Embryonic facial prominence (tissue), 1 donor: ENCODE measurements at regions not wholly inside any gene's neighbourhood (a gene's known extent, or its start where the extent isn't known, plus 50 kb on each side); places are given as distances from the start of the nearest gene placed in this dataset.
"Not testable (repeated sequence)": the region's sequence is repeated elsewhere in the genome, so short reads cannot be mapped to it uniquely, and the experiment has no call there.

ENCODE experiments used
- DNase-seq: peaks from one replicate; pipeline ENCODE4 v3.0.0-alpha.2; 2016; ENCODE audit errors: extremely low spot score

- DNase-seq, result no peak
Observed at GRCh38 chr7:118794419-118794818, 569.9 kb downstream of the ANKRD7 start.

GRCh38 chr7:118801366-118801765, 576.9 kb downstream of the ANKRD7 start:
- no peak for DNase-seq

GRCh38 chr7:118802726-118803125, 578.2 kb downstream of the ANKRD7 start:
- DNase-seq, result no peak

DNA sequence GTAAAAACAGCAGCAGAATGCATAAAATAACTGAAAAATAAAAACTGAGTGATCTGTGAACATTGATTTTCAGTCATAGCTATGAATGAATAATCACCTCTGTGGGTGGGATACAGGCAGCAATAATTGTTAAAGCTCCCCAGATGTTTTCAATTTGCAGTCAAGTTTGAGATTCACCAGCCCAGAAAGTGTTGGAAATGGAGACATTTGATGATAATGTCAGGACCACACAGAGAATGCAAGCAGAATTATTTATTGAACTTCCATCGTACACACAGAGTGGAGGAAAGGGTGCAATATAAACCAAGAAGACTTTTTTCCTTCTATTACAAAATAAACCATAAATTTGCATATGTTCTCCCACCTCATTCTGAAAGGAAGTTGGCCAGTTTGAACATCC, 601.7 kb downstream of the ANKRD7 start:
- DNase-seq, result no peak

DNA sequence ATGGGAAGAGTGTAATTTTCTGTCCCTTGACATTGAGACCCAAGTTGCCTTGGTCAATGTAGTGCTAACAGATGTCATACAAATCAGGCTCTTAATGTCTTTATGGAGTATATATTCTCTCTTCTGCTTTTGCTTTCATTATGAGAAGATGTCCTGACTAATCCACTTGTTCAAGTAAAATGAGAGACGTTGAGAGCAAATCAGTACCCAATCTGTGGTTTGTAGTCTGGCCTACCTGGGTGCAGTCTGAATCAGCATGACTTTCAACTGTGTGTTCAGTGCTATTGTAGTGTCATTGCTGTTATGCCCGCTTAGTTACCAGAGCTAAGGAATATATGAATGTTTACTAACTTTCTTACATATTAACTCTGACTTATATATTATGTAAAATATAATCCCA, 612.4 kb downstream of the ANKRD7 start:
- no peak for DNase-seq

DNA sequence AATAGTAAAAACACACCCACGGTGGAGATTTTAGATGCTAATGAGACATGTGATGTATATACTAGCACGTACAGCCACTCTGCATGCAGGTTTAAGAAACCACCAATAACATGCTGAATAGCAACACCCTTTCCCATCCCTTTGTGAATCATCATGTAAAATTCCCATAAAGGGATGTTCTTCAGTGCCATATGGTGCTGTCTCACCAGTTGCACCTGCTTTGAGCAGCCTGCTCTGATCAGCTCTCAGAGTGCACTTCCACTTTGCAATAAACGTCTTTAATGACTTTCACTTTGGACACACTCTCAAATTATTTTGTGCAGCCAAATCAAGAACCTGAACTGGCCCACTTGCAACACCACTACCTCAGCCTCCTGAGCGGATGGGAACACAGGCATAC, 615.0 kb downstream of the ANKRD7 start:
- no peak for DNase-seq

DNA sequence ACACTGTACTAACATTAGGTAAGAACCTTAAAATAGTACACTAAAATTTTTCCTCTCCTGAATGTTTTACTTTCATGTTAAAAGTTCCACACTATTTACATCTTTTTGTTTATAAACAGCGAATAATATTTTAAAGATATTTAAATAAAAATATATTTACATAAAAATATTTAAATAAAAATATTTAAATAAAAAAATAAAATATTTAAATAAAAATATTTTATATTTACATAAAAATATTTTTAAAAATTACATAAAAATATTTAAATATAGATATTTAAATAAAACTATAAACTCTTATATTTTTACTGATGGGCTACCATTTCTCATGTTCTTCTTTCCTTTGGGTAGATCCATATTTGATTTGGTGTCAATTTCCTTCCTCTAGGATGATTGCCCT, 619.0 kb downstream of the ANKRD7 start:
- no peak for DNase-seq

DNA sequence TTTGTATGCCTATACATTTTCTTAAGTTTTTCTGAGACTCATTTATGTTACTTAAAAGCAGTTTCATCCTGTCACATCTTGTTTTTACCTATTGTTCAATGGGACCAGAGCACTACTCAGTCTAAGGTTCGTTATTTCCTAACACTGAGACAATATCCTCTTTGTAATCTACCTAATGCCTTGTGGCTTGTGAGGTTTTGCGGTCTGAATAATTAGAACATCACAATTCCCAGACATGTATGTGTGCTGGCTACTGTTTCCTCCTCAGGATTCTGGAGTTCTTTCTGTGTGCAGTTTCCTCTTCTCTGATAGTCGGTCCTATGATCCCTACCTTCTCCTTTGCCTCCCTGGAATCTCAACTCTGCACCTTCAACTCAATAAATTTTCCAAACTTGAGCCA, 620.2 kb downstream of the ANKRD7 start:
- DNase-seq, result no peak

DNA sequence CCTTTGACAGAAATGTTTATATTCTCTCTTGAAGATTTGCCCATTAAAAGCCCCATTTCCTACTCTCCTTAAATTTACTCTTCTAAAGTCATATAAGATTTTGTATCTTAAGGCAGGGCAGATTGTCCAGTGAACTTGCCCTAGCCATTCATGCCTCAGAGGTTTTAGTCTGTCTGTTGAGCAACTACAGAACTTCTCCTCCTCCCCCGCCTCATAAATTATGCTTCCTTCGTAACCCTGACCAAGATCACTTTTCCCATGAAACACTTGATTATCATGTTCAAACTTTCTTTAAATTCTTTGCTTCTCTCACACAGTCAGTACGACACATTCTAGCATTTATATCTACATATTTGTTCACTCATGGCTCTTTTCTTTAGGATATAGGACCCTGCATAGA, 621.3 kb downstream of the ANKRD7 start:
- no peak for DNase-seq

- no peak for DNase-seq
Observed at GRCh38 chr7:118846977-118847376, 622.5 kb downstream of the ANKRD7 start.

GRCh38 chr7:118855290-118855689, 630.8 kb downstream of the ANKRD7 start:
- DNase-seq, result no peak

DNA sequence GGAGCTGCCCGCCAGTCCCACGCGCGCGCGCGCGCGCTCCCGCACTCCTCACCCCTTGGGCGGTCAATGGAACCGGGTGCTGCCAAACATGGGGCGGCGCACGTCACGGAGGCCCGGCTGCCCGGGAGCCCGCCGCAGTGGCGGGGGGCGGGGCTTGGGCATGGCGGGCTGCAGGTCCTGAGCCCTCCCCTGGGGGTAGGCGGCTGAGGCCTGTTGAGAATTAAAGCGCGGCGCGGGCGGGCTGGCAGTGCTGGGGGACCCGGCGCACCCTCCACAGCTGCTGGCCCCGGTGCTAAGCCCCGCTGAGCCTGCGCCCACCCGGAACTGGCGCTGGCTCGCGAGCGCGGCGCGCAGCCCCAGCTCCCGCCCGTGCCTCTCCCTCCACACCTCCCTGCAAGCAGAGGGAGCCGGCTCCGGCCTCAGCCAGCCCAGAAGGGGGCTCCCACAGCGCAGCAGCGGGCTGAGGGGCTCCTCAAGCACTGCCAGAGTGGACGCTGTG, 634.2 kb downstream of the ANKRD7 start:
- no peak for DNase-seq

GRCh38 chr7:118861581-118861980, 637.1 kb downstream of the ANKRD7 start:
- no peak for DNase-seq

DNA sequence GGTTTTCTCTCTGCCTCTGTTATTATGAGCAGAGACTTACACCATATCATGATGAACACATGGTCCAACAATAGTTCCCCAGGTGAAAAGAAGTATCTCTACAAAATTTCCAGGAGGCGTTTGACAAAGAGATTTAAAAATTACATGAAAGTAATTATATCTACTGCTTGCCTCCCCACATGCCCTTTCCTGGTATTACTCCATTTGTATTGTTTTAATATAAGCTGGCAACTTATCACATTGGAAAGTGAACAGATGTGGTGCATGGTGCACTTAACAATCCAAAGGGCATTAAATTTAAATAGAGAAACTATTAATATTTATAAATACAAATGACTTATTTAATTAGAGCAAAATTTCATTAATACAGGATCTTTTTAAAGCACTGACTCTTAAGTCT, 638.2 kb downstream of the ANKRD7 start:
- DNase-seq, result no peak

DNA sequence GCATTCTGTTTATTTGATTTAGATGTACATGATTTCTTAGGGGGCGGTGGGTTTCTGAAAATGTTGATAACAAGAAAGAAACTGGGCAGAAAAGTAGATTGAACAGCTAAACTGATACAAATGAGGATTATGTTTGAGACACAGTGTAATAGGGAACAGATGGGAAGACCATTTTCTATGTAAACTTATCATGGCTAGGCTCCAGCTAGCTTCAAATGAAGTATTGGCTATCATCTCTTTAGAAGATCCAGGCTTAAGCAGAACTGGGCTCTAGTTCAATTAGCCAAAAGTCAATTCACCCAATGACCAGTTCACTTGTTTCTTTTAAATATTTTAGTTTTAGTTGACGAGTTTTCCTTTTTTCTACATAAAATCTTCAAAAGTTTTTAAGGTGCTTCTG, 639.5 kb downstream of the ANKRD7 start:
- DNase-seq, result no peak

DNA sequence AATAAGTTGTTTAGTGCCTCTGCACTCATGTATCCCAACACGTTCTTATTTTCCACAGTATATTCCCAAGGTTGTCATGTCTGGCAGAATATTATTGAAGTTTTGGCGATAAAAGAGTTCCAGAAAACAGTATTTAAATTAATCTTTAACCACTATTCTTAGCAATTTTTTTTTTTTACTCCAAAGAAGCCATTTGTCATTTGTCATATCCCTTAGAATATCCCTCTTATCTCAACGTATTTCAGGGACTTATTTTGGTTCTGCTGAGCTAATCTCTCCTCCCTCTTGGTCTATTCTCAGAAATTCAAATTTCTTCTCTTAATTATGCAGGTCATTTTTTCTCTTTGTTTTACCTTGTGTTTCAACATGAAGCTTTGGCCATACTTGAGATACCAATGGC, 643.4 kb downstream of the ANKRD7 start:
- DNase-seq, result no peak

DNA sequence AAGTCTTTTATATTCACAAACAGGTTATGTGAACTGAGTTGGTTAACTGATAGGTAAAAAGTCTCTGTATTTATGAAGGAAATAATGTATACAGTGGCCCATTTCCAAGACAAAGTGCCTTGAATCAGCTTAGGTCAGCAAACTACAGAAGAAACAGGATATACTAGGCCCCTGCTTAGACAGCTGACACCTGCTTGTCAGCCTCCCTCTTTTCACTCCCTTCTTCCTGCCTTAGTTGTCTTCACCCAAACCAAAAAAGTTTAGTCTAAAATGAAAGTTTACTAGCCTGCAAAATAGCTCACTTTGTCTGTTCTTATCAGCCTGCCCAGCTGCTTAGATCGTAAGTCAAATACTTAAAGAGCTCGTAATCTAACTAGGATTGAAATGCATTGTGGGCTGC, 644.6 kb downstream of the ANKRD7 start:
- DNase-seq, result not testable (repeated sequence)

DNA sequence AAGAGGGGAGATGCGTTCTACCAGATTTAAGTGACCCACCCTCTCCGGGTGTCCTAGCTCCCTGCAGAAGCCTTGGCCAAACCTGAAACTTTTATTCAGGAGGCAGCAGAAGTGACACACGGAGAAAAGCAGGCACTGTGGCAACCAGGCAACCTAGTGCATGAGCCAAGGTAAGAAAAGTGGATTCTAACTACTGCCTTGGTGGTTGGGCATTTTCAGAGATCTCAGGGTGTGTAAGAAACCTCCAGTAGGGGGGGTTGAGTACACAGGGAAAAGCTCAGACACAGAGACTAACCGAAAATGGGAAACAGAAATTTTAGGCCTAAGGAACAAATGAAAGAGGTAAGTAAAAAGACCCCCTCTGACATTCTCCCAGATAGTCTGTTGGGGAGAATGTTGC, 645.7 kb downstream of the ANKRD7 start:
- DNase-seq, result no peak

- no peak for DNase-seq
Observed at GRCh38 chr7:118872568-118872967, 648.1 kb downstream of the ANKRD7 start.

GRCh38 chr7:118877187-118877586, 652.7 kb downstream of the ANKRD7 start:
- DNase-seq, result no peak

DNA sequence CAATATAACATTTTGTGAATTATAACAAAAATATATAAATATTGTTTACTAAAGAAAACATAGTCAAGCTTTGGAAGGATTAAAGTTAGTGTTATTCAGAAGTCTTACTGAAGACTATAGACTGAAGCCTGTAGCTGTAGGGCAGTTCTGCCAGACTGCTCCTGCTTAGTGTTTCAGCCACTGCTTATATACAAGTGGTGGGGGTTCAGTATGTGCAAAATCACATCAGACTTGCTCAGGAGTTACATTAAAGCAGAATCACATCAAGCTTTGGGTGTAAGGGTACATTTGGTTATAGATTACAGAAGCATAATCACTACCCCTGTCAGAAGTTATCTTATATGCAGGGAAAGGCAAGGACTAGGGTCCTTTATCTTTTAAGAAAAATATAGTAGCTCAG, 653.8 kb downstream of the ANKRD7 start:
- no peak for DNase-seq

- no peak for DNase-seq
Observed at GRCh38 chr7:118898284-118898683, 673.8 kb downstream of the ANKRD7 start.

DNA sequence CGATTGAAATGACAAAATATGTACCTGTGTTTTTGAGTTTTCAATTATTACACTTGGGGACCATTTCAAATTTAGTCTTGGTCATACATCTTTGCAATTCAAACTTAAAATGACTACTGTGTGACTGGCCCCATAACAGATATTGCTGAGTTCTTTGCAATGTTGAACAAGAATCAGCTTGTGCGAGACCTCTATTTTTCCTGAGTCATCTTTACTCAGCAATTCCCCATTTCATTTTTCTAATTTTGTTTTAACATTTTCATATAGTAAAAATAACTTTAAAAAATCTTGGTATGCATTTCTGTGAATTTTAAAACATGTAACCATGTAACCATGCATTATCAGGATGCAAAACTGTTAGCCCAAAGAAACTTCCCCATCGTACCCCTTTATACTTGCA, 678.1 kb downstream of the ANKRD7 start:
- no peak for DNase-seq

DNA sequence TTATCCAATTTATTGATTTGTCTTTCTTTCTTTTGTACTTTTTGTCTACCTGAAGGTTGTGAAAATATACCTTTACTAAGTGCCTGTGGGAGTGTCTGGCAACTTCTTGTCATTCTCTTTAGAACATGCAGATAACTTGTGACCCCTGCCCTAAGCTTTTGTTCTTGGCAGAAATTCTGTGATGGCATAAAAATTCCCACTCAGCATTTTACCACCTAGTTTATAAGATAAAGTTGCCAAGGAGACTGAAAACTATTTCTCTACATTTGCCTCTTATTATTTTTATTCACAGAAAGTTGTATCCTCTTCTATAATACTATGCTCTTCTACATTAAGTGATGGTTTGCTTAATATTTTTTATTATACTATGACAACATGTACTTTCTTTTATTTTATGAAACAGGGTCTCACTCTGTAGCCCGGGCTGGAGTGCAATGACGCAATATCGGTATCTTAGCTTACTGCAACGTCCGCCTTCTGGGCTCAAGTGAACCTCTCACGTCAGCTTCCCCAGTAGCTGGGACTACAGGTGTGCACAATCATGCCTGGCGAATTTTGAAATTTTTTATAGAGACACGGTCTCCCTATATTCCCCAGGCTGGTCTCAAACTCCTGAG, 683.5 kb downstream of the ANKRD7 start:
- no peak for DNase-seq
